ENCODE measurements at regions not wholly inside any gene's neighbourhood (a gene's known extent, or its start where the extent isn't known, plus 50 kb on each side); places are given as distances from the start of the nearest gene placed in this dataset.

DNA sequence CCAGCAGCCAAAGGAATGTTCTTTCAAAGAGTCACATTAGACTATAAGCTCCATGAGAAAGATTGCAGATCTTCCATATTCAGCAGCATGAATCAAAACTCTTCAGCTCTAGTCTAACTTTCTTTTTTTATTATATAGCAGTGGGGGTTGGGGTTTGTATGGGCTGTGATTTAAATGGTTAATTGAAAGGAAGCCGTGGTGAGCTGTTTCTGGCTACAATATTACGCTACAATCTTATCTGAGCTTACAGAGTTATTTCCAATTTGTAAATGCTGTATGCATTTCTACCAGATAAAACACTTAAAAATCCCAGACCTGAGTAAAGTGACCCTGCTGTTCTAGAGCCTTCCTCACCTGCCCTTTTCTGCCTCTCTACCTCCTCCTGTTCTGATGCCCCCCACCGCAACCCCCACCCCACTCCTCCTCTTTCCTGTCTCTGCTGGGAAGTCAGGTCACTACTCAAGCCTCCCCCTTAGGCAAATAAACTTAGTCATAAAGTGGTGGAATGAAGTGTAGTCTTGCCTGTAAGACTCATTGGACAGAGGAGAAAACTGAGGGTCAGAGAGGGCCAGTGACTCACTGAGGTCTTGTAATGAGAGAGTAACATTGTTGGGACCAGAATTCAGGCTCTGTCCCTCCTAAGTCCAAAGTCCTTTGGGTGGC, 1089.5 kb downstream of the BCL11B start:
- CTCF ChIA-PET, result no interaction called here
- POLR2A ChIA-PET, result no interaction called here

DNA sequence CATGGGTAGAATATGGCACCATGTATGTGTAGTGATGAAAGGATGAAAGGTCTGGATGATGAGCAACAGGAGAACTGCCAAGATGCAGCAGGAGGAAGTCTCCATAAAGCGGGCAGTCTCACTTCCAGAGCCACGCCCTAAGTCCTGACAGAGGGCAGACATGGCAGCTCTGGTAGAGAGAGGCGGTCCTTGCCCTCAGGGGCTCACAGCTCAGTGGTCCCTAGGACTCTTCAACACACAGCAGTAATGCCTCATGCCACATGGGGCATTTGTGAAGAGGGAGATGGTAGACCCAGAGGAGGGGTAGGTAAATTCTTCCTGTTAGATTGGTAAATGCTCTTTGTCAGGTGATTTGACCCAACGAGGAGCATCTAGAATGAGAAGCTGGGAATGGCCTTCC, 1088.4 kb downstream of the BCL11B start:
- TF ChIP-seq, protein P1, sequence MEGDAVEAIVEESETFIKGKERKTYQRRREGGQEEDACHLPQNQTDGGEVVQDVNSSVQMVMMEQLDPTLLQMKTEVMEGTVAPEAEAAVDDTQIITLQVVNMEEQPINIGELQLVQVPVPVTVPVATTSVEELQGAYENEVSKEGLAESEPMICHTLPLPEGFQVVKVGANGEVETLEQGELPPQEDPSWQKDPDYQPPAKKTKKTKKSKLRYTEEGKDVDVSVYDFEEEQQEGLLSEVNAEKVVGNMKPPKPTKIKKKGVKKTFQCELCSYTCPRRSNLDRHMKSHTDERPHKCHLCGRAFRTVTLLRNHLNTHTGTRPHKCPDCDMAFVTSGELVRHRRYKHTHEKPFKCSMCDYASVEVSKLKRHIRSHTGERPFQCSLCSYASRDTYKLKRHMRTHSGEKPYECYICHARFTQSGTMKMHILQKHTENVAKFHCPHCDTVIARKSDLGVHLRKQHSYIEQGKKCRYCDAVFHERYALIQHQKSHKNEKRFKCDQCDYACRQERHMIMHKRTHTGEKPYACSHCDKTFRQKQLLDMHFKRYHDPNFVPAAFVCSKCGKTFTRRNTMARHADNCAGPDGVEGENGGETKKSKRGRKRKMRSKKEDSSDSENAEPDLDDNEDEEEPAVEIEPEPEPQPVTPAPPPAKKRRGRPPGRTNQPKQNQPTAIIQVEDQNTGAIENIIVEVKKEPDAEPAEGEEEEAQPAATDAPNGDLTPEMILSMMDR (IDR thresholded peaks at IDR 0.05; ENCODE audit: insufficient read depth, low read length, missing control alignments), result no peak
- H3K4me3 ChIP-seq (ENCODE audit: low read depth, low read length), result no peak overlapping the region
- POLR2A ChIA-PET, result no interaction called here
- DNase-seq (ENCODE audit: low read depth, low spot score), result no peak
- CTCF ChIA-PET, result no interaction called here

More for the DNA sequence above, 1089.5 kb downstream of the BCL11B start:
- TF ChIP-seq, protein P1 (IDR thresholded peaks at IDR 0.05; ENCODE audit: insufficient read depth, low read length, missing control alignments), result no peak
- H3K4me3 ChIP-seq (ENCODE audit: low read depth, low read length), result no peak overlapping the region
- DNase-seq (ENCODE audit: low read depth, low spot score), result no peak

DNA sequence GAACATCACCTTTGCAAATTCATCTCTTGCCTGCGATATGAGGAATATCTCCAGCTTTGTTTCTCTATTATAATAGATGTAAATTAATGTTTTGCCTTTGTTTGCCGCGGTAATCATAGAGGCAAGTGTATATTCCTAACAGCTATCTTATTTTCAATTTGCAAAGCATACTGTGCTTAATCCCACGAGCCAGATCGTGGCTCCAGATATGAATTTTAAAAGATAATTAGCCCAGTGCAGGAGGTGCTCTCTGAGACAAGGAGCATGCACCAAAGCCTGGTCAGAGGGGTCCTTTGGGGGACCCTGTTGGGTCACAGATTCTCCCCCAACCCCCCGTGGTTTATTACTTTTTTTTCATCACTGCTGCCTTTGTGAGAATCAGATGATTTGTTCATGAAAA, 1087.5 kb downstream of the BCL11B start:
- POLR2A ChIA-PET, result no interaction called here
- DNase-seq (ENCODE audit: low read depth, low spot score), result no peak
- TF ChIP-seq, protein P1 (IDR thresholded peaks at IDR 0.05; ENCODE audit: insufficient read depth, low read length, missing control alignments), result no peak
- CTCF ChIA-PET, result no interaction called here
- no peak overlapping the region for H3K4me3 ChIP-seq (ENCODE audit: low read depth, low read length)

DNA sequence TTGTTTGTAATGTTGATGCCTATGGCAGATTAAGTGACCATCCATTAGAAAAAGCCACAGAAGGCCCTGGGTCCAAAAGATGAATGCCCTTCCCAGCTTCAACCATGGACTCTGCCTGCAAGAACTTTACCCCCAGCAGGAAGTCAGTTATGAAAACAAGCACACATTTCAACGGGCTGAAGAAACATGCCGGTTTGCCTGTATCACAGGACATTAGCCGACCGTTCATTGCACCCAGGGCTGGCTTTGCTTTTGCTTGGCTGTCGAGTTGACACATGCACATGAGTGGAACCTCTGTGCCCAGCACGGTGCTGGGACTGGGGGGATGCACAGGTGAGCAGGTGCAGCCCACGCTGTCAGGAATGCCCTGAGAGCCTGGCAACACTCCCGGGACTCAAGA, 1087.0 kb downstream of the BCL11B start:
- H3K4me3 ChIP-seq (ENCODE audit: low read depth, low read length), result no peak overlapping the region
- ChIA-PET POLR2A (no interaction called here), CTCF (no interaction called here)
- TF ChIP-seq, protein P1 (IDR thresholded peaks at IDR 0.05; ENCODE audit: insufficient read depth, low read length, missing control alignments), result no peak
- DNase-seq (ENCODE audit: low read depth, low spot score), result no peak

DNA sequence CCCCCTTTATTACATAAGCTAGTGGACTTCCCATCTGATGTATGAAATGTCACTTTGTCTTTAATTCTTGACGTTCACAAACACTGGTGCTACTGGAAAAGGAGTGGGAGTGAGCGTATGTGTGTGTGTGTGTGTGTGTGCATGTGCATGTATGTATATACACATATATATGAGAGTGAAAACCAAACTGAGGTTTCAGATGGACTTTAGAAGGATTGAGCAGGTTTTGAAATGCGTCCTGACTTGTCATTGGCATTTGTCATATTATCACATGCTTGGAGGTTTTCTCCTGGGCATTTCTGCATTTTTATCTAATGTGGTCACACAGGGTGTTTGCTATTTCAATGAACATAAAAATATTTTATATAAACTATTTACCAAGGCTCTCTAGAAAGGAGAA, 1085.9 kb downstream of the BCL11B start:
- ChIA-PET CTCF (no interaction called here), POLR2A (no interaction called here)
- no peak for DNase-seq (ENCODE audit: low read depth, low spot score)
- no peak overlapping the region for H3K4me3 ChIP-seq (ENCODE audit: low read depth, low read length)
- TF ChIP-seq, protein P1 (IDR thresholded peaks at IDR 0.05; ENCODE audit: insufficient read depth, low read length, missing control alignments), result no peak

DNA sequence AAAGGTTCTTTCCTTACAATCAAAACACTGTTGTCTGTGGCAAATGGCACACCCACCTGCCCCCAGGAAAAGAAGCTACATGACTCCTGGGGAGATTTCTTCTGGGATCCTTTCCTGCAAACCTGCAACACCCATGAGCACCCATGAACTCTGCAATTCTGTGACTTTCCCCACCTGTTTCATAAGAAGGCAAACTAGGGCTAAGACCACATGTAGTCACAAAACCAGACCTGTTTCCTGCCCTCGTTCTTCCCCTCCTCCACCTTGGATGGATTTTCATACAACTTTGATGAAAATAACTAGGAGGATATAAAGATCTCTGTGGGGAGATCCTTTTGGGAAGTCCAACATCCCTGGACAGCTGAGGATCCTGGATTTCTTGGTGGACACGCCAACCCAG, 1084.7 kb downstream of the BCL11B start:
- H3K4me3 ChIP-seq (ENCODE audit: low read depth, low read length), result no peak overlapping the region
- CTCF ChIA-PET, result no interaction called here
- POLR2A ChIA-PET, result no interaction called here
- DNase-seq (ENCODE audit: low read depth, low spot score), result no peak
- TF ChIP-seq, protein P1 (IDR thresholded peaks at IDR 0.05; ENCODE audit: insufficient read depth, low read length, missing control alignments), result no peak

All from AG04449 (cell line).